ENCODE measurements at regions not wholly inside any gene's neighbourhood (a gene's known extent, or its start where the extent isn't known, plus 50 kb on each side); places are given as distances from the start of the nearest gene placed in this dataset.

DNA sequence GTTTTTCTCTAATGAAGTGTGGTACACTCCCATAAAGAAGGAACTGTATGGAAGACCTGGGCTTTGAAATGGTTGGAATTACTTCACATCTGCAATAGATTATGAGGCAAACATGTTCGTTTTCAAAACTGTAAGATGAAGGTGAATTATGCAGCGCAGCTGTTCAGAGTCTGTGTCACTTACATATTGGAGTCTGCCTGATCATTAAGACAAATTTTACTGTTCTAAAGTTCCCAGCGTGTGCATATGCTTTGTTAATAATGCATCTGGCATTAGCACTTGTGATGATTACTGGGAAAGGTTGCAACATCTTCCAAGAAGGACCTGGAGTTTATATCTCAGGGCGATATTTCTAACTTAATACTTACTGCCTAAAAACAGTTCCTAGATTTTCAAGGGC, 255.2 kb upstream of the ZC3H12C start (continued):
- no peak for TF ChIP-seq ZNF572 (CRISPR knock-in tag; IDR thresholded peaks at IDR 0.05)

DNA sequence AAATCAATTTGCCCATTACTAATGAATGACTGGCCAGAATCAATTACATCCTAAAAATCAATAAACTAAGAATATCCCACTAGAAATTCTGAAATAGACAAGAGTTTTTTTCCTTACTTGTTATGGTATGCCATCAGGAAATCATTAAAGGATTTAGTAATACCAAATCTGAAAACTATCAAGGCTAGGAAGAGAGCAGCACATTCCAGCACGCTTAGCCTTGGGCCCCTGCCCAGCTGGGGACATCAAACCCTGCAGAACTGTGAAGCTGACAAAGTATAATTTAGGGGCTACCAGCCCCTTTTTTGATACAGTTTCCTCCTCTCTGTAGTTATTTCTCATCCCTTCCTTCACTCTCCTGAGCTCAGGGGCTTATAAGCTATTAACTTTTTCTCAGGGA, 247.8 kb upstream of the ZC3H12C start:
- no peaks in the 10 kb centered on the region for H3K9me3 ChIP-seq (ENCODE audit: low read length)
- ATAC-seq = no peak
- no TSS peak for BruUV-seq (replicated peaks)
- no peak for DNase-seq (ENCODE audit: low spot score)
- H2AFZ ChIP-seq (ENCODE audit: low read length) = no peak overlapping the region
- in situ Hi-C loops (cut with HindIII; ENCODE audit: extremely low pct_ligation_motif_present, low pct_unique_long_range_greater_than_20kb) (no loop called here), intact Hi-C loops (cut with micrococcal nuclease; ENCODE audit: unreplicated experiment) (no loop called here)
- no peak overlapping the region for H3K4me2 ChIP-seq (ENCODE audit: low read depth, low read length)
- H3K79me2 ChIP-seq (ENCODE audit: insufficient read depth, low read length) = no peaks in the 10 kb centered on the region
- H3K27me3 ChIP-seq (ENCODE audit: control insufficient read depth in 1 of 2, insufficient read depth in 2 of 2, low read length in 2 of 2) = no peaks in the 10 kb centered on the region
- no peak overlapping the region for H3K27ac ChIP-seq (ENCODE audit: extremely low read length, insufficient read depth, low read length)
- no peaks in the 10 kb centered on the region for H3K4me1 ChIP-seq (ENCODE audit: insufficient read depth, low read length)
- H3K36me3 ChIP-seq (replicated peaks in 1 of 2; ENCODE audit: control insufficient read depth in 1 of 2, insufficient read depth in 2 of 2, low read length in 2 of 2) = no peaks in the 10 kb centered on the region
- no peak overlapping the region for H3K9ac ChIP-seq (ENCODE audit: insufficient read depth, low read depth, low read length)
- no peaks in the 10 kb centered on the region for H4K20me1 ChIP-seq (ENCODE audit: insufficient read depth, low read length)
- WGBS (ENCODE audit: low lambda C conversion rate) = 13% methylated on average over 1 of the region's 1 CpG
- TF ChIP-seq, protein P1, sequence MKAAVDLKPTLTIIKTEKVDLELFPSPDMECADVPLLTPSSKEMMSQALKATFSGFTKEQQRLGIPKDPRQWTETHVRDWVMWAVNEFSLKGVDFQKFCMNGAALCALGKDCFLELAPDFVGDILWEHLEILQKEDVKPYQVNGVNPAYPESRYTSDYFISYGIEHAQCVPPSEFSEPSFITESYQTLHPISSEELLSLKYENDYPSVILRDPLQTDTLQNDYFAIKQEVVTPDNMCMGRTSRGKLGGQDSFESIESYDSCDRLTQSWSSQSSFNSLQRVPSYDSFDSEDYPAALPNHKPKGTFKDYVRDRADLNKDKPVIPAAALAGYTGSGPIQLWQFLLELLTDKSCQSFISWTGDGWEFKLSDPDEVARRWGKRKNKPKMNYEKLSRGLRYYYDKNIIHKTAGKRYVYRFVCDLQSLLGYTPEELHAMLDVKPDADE (CRISPR knock-in tag; IDR thresholded peaks at IDR 0.05) = no peak
- TF ChIP-seq, protein P2, sequence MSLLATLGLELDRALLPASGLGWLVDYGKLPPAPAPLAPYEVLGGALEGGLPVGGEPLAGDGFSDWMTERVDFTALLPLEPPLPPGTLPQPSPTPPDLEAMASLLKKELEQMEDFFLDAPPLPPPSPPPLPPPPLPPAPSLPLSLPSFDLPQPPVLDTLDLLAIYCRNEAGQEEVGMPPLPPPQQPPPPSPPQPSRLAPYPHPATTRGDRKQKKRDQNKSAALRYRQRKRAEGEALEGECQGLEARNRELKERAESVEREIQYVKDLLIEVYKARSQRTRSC (CRISPR knock-in tag; IDR thresholded peaks at IDR 0.05; ENCODE audit: low read depth) = no peak
- no peak for TF ChIP-seq ZEB1 (IDR thresholded peaks at IDR 0.05; ENCODE audit: insufficient replicate concordance, low read depth)
- TF ChIP-seq PPARG (CRISPR knock-in tag; conservative IDR thresholded peaks at IDR 0.05) = no peak
- no peak for TF ChIP-seq GATAD1 (CRISPR knock-in tag; IDR thresholded peaks at IDR 0.05)
- no peak for TF ChIP-seq ZNF225 (CRISPR knock-in tag; IDR thresholded peaks at IDR 0.05)
- no peak for TF ChIP-seq MYC (CRISPR knock-in tag; IDR thresholded peaks at IDR 0.05; ENCODE audit: borderline replicate concordance)
- TF ChIP-seq, protein P3, sequence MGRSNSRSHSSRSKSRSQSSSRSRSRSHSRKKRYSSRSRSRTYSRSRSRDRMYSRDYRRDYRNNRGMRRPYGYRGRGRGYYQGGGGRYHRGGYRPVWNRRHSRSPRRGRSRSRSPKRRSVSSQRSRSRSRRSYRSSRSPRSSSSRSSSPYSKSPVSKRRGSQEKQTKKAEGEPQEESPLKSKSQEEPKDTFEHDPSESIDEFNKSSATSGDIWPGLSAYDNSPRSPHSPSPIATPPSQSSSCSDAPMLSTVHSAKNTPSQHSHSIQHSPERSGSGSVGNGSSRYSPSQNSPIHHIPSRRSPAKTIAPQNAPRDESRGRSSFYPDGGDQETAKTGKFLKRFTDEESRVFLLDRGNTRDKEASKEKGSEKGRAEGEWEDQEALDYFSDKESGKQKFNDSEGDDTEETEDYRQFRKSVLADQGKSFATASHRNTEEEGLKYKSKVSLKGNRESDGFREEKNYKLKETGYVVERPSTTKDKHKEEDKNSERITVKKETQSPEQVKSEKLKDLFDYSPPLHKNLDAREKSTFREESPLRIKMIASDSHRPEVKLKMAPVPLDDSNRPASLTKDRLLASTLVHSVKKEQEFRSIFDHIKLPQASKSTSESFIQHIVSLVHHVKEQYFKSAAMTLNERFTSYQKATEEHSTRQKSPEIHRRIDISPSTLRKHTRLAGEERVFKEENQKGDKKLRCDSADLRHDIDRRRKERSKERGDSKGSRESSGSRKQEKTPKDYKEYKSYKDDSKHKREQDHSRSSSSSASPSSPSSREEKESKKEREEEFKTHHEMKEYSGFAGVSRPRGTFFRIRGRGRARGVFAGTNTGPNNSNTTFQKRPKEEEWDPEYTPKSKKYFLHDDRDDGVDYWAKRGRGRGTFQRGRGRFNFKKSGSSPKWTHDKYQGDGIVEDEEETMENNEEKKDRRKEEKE (IDR thresholded peaks at IDR 0.05) = no peak
- TF ChIP-seq, protein P4, sequence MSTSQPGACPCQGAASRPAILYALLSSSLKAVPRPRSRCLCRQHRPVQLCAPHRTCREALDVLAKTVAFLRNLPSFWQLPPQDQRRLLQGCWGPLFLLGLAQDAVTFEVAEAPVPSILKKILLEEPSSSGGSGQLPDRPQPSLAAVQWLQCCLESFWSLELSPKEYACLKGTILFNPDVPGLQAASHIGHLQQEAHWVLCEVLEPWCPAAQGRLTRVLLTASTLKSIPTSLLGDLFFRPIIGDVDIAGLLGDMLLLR (CRISPR knock-in tag; IDR thresholded peaks at IDR 0.05) = no peak
- TF ChIP-seq ZBTB7A (CRISPR knock-in tag; IDR thresholded peaks at IDR 0.05) = no peak
- TF ChIP-seq, protein P5, sequence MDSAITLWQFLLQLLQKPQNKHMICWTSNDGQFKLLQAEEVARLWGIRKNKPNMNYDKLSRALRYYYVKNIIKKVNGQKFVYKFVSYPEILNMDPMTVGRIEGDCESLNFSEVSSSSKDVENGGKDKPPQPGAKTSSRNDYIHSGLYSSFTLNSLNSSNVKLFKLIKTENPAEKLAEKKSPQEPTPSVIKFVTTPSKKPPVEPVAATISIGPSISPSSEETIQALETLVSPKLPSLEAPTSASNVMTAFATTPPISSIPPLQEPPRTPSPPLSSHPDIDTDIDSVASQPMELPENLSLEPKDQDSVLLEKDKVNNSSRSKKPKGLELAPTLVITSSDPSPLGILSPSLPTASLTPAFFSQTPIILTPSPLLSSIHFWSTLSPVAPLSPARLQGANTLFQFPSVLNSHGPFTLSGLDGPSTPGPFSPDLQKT (CRISPR knock-in tag; IDR thresholded peaks at IDR 0.05; ENCODE audit: borderline replicate concordance) = no peak
- no peak for TF ChIP-seq ZSCAN31 (CRISPR knock-in tag; IDR thresholded peaks at IDR 0.05; ENCODE audit: low read depth)
- no peak for TF ChIP-seq ZNF101 (CRISPR knock-in tag; IDR thresholded peaks at IDR 0.05; ENCODE audit: borderline replicate concordance, low read depth)
- TF ChIP-seq FOXK1 (CRISPR knock-in tag; IDR thresholded peaks at IDR 0.05; ENCODE audit: borderline replicate concordance, low read depth) = no peak
- TF ChIP-seq POLR2AphosphoS2 (IDR thresholded peaks at IDR 0.05; ENCODE audit: low read depth, low read length) = no peak
- TF ChIP-seq KLF15 (CRISPR knock-in tag; IDR thresholded peaks at IDR 0.05; ENCODE audit: borderline replicate concordance) = no peak
- TF ChIP-seq MTA3 (CRISPR knock-in tag; IDR thresholded peaks at IDR 0.05) = no peak
- no peak for TF ChIP-seq NFE2L2 (IDR thresholded peaks at IDR 0.05; ENCODE audit: low read length)
- ChIA-PET POLR2A (no interaction called here), CTCF (ENCODE audit: low intra/inter-chr PET ratio, low total read pairs) (no interaction called here)
- no peak overlapping the region for H3K4me3 ChIP-seq (replicated peaks in 1 of 3; ENCODE audit: insufficient read depth in 1 of 3, low read depth in 2 of 3, low read length in 3 of 3)
- no peak for FAIRE-seq

All from HepG2 (cell line).